ENCODE measurements at regions not wholly inside any gene's neighbourhood (a gene's known extent, or its start where the extent isn't known, plus 50 kb on each side); places are given as distances from the start of the nearest gene placed in this dataset.

GRCh38 chr13:61700620-61701019 is 285.0 kb upstream of the PCDH20 start:
- no peak for DNase-seq
- Histone ChIP-seq H3K36me3 (no peaks in the 10 kb centered on the region), H3K4me1 (no peaks in the 10 kb centered on the region), H3K4me3 (ENCODE audit: low read depth, low read length) (no peak overlapping the region), H3K27me3 (no peaks in the 10 kb centered on the region), H3K9me3 (no peaks in the 10 kb centered on the region)
- no peak for TF ChIP-seq CTCF (IDR thresholded peaks at IDR 0.05; ENCODE audit: low read depth, low read length)

GRCh38 chr13:61700181-61700580 is 284.5 kb upstream of the PCDH20 start:
- TF ChIP-seq CTCF (IDR thresholded peaks at IDR 0.05; ENCODE audit: low read depth, low read length), result no peak
- Histone ChIP-seq H3K4me3 (ENCODE audit: low read depth, low read length) (no peak overlapping the region), H3K9me3 (no peaks in the 10 kb centered on the region), H3K4me1 (no peaks in the 10 kb centered on the region), H3K27me3 (no peaks in the 10 kb centered on the region), H3K36me3 (no peaks in the 10 kb centered on the region)
- no peak for DNase-seq

DNA sequence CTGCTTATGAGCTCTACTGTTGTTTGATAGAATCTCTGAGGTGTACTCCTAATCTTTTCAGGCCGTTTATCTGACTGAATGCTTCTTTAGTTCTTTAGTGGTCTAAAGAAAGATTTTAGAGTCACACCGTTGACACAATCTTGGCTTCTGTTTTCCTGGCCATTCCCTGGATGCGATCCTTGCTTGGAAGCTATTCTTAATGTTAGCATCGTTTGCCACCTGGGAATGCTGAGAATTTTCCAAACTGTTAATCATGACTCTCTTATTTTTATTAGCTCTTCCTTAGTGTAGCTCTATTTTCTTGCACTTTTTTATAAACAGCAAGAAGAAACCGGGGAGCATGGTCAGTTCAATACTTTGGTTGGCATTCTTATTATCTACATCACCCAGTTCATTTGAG is 281.0 kb upstream of the PCDH20 start:
- Histone ChIP-seq H3K36me3 (no peaks in the 10 kb centered on the region), H3K4me3 (ENCODE audit: low read depth, low read length) (no peak overlapping the region), H3K9me3 (no peaks in the 10 kb centered on the region), H3K4me1 (no peaks in the 10 kb centered on the region), H3K27me3 (no peaks in the 10 kb centered on the region)
- DNase-seq, result no peak
- no peak for TF ChIP-seq CTCF (IDR thresholded peaks at IDR 0.05; ENCODE audit: low read depth, low read length)

GRCh38 chr13:61695147-61695546 is 279.5 kb upstream of the PCDH20 start:
- TF ChIP-seq CTCF (IDR thresholded peaks at IDR 0.05; ENCODE audit: low read depth, low read length), result no peak
- H3K36me3 ChIP-seq, result no peaks in the 10 kb centered on the region
- no peak for DNase-seq
- no peak overlapping the region for H3K4me3 ChIP-seq (ENCODE audit: low read depth, low read length)
- no peaks in the 10 kb centered on the region for H3K4me1 ChIP-seq
- H3K27me3 ChIP-seq, result no peaks in the 10 kb centered on the region
- H3K9me3 ChIP-seq, result no peaks in the 10 kb centered on the region

DNA sequence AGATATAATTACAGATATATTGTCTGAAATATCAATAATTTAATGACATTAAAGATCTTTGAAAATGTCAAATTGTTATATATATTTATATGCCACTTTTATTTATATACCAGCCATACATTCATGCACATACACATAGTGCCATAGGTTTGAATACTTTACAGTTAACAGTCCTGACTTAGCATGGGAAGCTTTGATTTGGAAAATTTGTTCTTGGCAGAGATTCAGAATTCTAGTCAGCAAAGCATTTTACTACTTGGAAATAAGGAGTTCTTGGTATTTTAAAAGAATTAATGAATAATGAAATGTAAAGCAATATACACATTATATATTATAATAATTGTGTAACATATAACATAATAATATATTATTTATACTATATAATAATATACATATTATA is 277.0 kb upstream of the PCDH20 start:
- no peak for DNase-seq
- TF ChIP-seq CTCF (IDR thresholded peaks at IDR 0.05; ENCODE audit: low read depth, low read length), result no peak
- no peak overlapping the region for H3K4me3 ChIP-seq (ENCODE audit: low read depth, low read length)
- no peaks in the 10 kb centered on the region for H3K9me3 ChIP-seq
- no peaks in the 10 kb centered on the region for H3K27me3 ChIP-seq
- H3K4me1 ChIP-seq, result no peaks in the 10 kb centered on the region
- no peaks in the 10 kb centered on the region for H3K36me3 ChIP-seq

- Histone ChIP-seq H3K4me3 (ENCODE audit: low read depth, low read length) (no peak overlapping the region), H3K36me3 (no peaks in the 10 kb centered on the region), H3K27me3 (no peaks in the 10 kb centered on the region), H3K4me1 (no peaks in the 10 kb centered on the region), H3K9me3 (no peaks in the 10 kb centered on the region; the same call in 1 of the 2 replicates)
- TF ChIP-seq CTCF (IDR thresholded peaks at IDR 0.05; ENCODE audit: low read depth, low read length), result peak; percentile 82
- DNase-seq, result peak; percentile 52
Observed at GRCh38 chr13:61685682-61686012, 270.0 kb upstream of the PCDH20 start.

Measured in BE2C (cell line).